Tibial nerve (tissue), 4 donors: ENCODE measurements at regions not wholly inside any gene's neighbourhood (a gene's known extent, or its start where the extent isn't known, plus 50 kb on each side); places are given as distances from the start of the nearest gene placed in this dataset.

Source experiments
- DNase-seq, 2 donors: peaks; one replicate each; pipeline ENCODE4 v3.0.0-alpha.2; 2019; ENCODE audit warnings: low spot score in 2 of 2
- H3K27ac ChIP-seq, 4 donors: fragments of 200-600 bp; sonication (generic) in 3 of 4; one replicate each; pipeline ENCODE4 v1.5.1; 2017 to 2019; ENCODE audit warnings: mild to moderate bottlenecking in 1 of 4
- H3K27me3 ChIP-seq, 2 donors: fragments of 200-600 bp; sonication (generic) in 1 of 2; one replicate each; pipeline versions ENCODE4 v1.5.1 to v1.6.0; 2017 to 2019
- H3K36me3 ChIP-seq, 3 donors: fragments of 200-600 bp; sonication (generic); one replicate each; pipeline ENCODE4 v1.5.1; 2018 to 2019
- H3K4me1 ChIP-seq, 4 donors: fragments of 200-600 bp; sonication (generic) in 3 of 4; one replicate each; pipeline ENCODE4 v1.5.1; 2017 to 2019
- H3K4me3 ChIP-seq, 4 donors: fragments of 200-600 bp; sonication (generic) in 3 of 4; one replicate each; pipeline ENCODE4 v1.5.1; 2017 to 2019; ENCODE audit warnings: mild to moderate bottlenecking in 1 of 4, moderate library complexity in 1 of 4
- H3K9me3 ChIP-seq, 4 donors: fragments of 200-600 bp; sonication (generic) in 3 of 4; one replicate each; pipeline ENCODE4 v1.5.1; 2017 to 2019
- CTCF ChIP-seq, 5 experiments: fragments of 200-600 bp in 3 of 5; fragments of 450-650 bp in 2 of 5; sonication (generic) in 3 of 5; IDR thresholded peaks; one replicate each; pipeline ENCODE4 v1.5.1; 2016 to 2019; ENCODE audit warnings: antibody characterized with exemption in 5 of 5, mild to moderate bottlenecking in 3 of 5, moderate library complexity in 2 of 5
- EP300 ChIP-seq, 2 donors: sonication (generic); formaldehyde crosslinking; IDR thresholded peaks; one replicate each; pipeline ENCODE4 v1.6.1; 2017; ENCODE audit warnings: antibody characterized with exemption in 2 of 2, mild to moderate bottlenecking in 1 of 2
- POLR2A ChIP-seq, 2 donors: fragments of 450-650 bp; IDR thresholded peaks; one replicate each; pipeline ENCODE4 v1.6.1; 2017; ENCODE audit warnings: antibody characterized with exemption in 2 of 2, mild to moderate bottlenecking in 2 of 2, moderate library complexity in 2 of 2
- WGBS, 2 donors: methylation state at CpG; one replicate each; pipeline ENCODE4 v1.1.5; 2018; 5-methylcytosine and 5-hydroxymethylcytosine counted together

GRCh38 chr21:20308586-20309315 is 689.5 kb upstream of the NCAM2 start:
- no peak overlapping the region for H3K27ac ChIP-seq
- DNase-seq = no peak
- H3K27me3 ChIP-seq = no peaks in the 10 kb centered on the region
- WGBS, 2 donors = 61 to 62% methylated on average over 6 of the region's 6 CpGs
- H3K9me3 ChIP-seq = no peaks in the 10 kb centered on the region
- H3K4me3 ChIP-seq = no peak overlapping the region
- H3K36me3 ChIP-seq = no peaks in the 10 kb centered on the region
- TF ChIP-seq POLR2A (IDR thresholded peaks at IDR 0.05) (no peak), EP300 (IDR thresholded peaks at IDR 0.05) (no peak), CTCF (IDR thresholded peaks at IDR 0.05) (no peak)
- H3K4me1 ChIP-seq = no peaks in the 10 kb centered on the region

GRCh38 chr21:20311234-20311787 is 686.9 kb upstream of the NCAM2 start:
- Histone ChIP-seq H3K36me3 (no peaks in the 10 kb centered on the region), H3K4me3 (no peak overlapping the region), H3K4me1 (no peaks in the 10 kb centered on the region), H3K9me3 (peaks cover 0 to 10% (median 3%) of the 10 kb centered on the region in 4 donors), H3K27ac (no peak overlapping the region), H3K27me3 (no peaks in the 10 kb centered on the region)
- WGBS, 2 donors = 79 to 84% methylated on average over 1 of the region's 1 CpG
- no peak for TF ChIP-seq EP300 (IDR thresholded peaks at IDR 0.05)
- TF ChIP-seq POLR2A (IDR thresholded peaks at IDR 0.05) = no peak
- TF ChIP-seq CTCF (IDR thresholded peaks at IDR 0.05) = no peak
- DNase-seq = no peak

- Histone ChIP-seq H3K27me3 (no peaks in the 10 kb centered on the region), H3K36me3 (no peaks in the 10 kb centered on the region), H3K4me1 (no peaks in the 10 kb centered on the region), H3K27ac (no peak overlapping the region), H3K4me3 (no peak overlapping the region), H3K9me3 (peaks cover 0 to 10% (median 3%) of the 10 kb centered on the region in 4 donors)
- WGBS, 2 donors = 86 to 89% methylated on average over 3 of the region's 3 CpGs
- no peak for DNase-seq
- TF ChIP-seq CTCF (IDR thresholded peaks at IDR 0.05) (no peak), POLR2A (IDR thresholded peaks at IDR 0.05) (no peak), EP300 (IDR thresholded peaks at IDR 0.05) (no peak)
Measured at GRCh38 chr21:20313013-20313412, 685.2 kb upstream of the NCAM2 start.

- Histone ChIP-seq H3K27ac (no peak overlapping the region), H3K4me3 (no peak overlapping the region), H3K36me3 (no peaks in the 10 kb centered on the region), H3K4me1 (no peaks in the 10 kb centered on the region), H3K9me3 (peaks cover 0 to 10% (median 3%) of the 10 kb centered on the region in 4 donors), H3K27me3 (no peaks in the 10 kb centered on the region)
- TF ChIP-seq CTCF (IDR thresholded peaks at IDR 0.05) (no peak), POLR2A (IDR thresholded peaks at IDR 0.05) (no peak), EP300 (IDR thresholded peaks at IDR 0.05) (no peak)
- DNase-seq = no peak
- WGBS, 2 donors = 92 to 94% methylated on average over 1 of the region's 1 CpG
Measured at GRCh38 chr21:20315042-20315441, 683.2 kb upstream of the NCAM2 start.

GRCh38 chr21:20329636-20330035 is 668.6 kb upstream of the NCAM2 start:
- Histone ChIP-seq H3K9me3 (peaks cover 0 to 3% (median 0%) of the 10 kb centered on the region in 4 donors), H3K36me3 (no peaks in the 10 kb centered on the region)
- WGBS, 2 donors = 94 to 95% methylated on average over 6 of the region's 6 CpGs

More at GRCh38 chr21:20329636-20330035, 668.6 kb upstream of the NCAM2 start:
- H3K4me3 ChIP-seq = no peak overlapping the region
- no peak for TF ChIP-seq CTCF (IDR thresholded peaks at IDR 0.05)
- TF ChIP-seq EP300 (IDR thresholded peaks at IDR 0.05) = no peak
- no peak for TF ChIP-seq POLR2A (IDR thresholded peaks at IDR 0.05)
- no peaks in the 10 kb centered on the region for H3K4me1 ChIP-seq
- no peaks in the 10 kb centered on the region for H3K27me3 ChIP-seq
- no peak for DNase-seq
- no peak overlapping the region for H3K27ac ChIP-seq
